ENCODE measurements at regions not wholly inside any gene's neighbourhood (a gene's known extent, or its start where the extent isn't known, plus 50 kb on each side); places are given as distances from the start of the nearest gene placed in this dataset.

GRCh38 chr7:31448649-31449048, 65.2 kb upstream of the ITPRID1 start:
- no peak overlapping the region for H3K4me3 ChIP-seq (ENCODE audit: low read depth, low read length)
- no peak for DNase-seq (ENCODE audit: low read depth)

GRCh38 chr7:31455844-31456243, 58.0 kb upstream of the ITPRID1 start:
- TF ChIP-seq CTCF (conservative IDR thresholded peaks at IDR 0.05; ENCODE audit: low read depth, low read length): no peak
- no peak for DNase-seq (ENCODE audit: low read depth)
- no peak overlapping the region for H3K4me3 ChIP-seq (ENCODE audit: low read depth, low read length)

More at GRCh38 chr7:31448649-31449048, 65.2 kb upstream of the ITPRID1 start:
- no peak for TF ChIP-seq CTCF (conservative IDR thresholded peaks at IDR 0.05; ENCODE audit: low read depth, low read length)

GRCh38 chr7:31456646-31457368, 57.1 kb upstream of the ITPRID1 start:
- TF ChIP-seq CTCF (conservative IDR thresholded peaks at IDR 0.05; ENCODE audit: low read depth, low read length): no peak
- no peak overlapping the region for H3K4me3 ChIP-seq (ENCODE audit: low read depth, low read length)
- DNase-seq (ENCODE audit: low read depth): no peak

- no peak for DNase-seq (ENCODE audit: low read depth)
- H3K4me3 ChIP-seq (ENCODE audit: low read depth, low read length): no peak overlapping the region
- TF ChIP-seq CTCF (conservative IDR thresholded peaks at IDR 0.05; ENCODE audit: low read depth, low read length): no peak
Observed at GRCh38 chr7:31457551-31457950, 56.3 kb upstream of the ITPRID1 start.

- no peak overlapping the region for H3K4me3 ChIP-seq (ENCODE audit: low read depth, low read length)
- no peak for DNase-seq (ENCODE audit: low read depth)
- TF ChIP-seq CTCF (conservative IDR thresholded peaks at IDR 0.05; ENCODE audit: low read depth, low read length): no peak
Observed at GRCh38 chr7:31458203-31458602, 55.7 kb upstream of the ITPRID1 start.

GRCh38 chr7:31462636-31463035, 51.3 kb upstream of the ITPRID1 start:
- TF ChIP-seq CTCF (conservative IDR thresholded peaks at IDR 0.05; ENCODE audit: low read depth, low read length): no peak
- no peak for DNase-seq (ENCODE audit: low read depth)
- H3K4me3 ChIP-seq (ENCODE audit: low read depth, low read length): no peak overlapping the region
